Gastroesophageal sphincter (tissue), 4 donors: ENCODE measurements at regions not wholly inside any gene's neighbourhood (a gene's known extent, or its start where the extent isn't known, plus 50 kb on each side); places are given as distances from the start of the nearest gene placed in this dataset.
"Not testable (repeated sequence)": the region's sequence is repeated elsewhere in the genome, so short reads cannot be mapped to it uniquely, and the experiment has no call there.

Source experiments
- ATAC-seq: fragments of 150-250 bp; one replicate; pipeline ENCODE4 v1.9.1; 2016; ENCODE audit warnings: mild to moderate bottlenecking, moderate library complexity
- H3K27ac ChIP-seq, 4 donors: fragments of 200-600 bp; sonication (generic) in 3 of 4; 1 replicate in 3 of 4; 2 replicates in 1 of 4; pipeline ENCODE4 v1.5.1; 2016 to 2019
- H3K27me3 ChIP-seq: fragments of 200-600 bp; sonication (generic); one replicate; pipeline ENCODE4 v1.5.1; 2019
- H3K36me3 ChIP-seq, 2 donors: fragments of 200-600 bp; sonication (generic); one replicate each; pipeline ENCODE4 v1.5.1; 2019; ENCODE audit warnings: control low read depth in 1 of 2
- H3K4me1 ChIP-seq, 3 donors: fragments of 200-600 bp; sonication (generic); 1 replicate in 2 of 3; 2 replicates in 1 of 3; pipeline ENCODE4 v1.5.1; 2016 to 2019; ENCODE audit warnings: control low read depth in 2 of 3
- H3K4me3 ChIP-seq, 2 donors: fragments of 200-600 bp; sonication (generic); one replicate each; pipeline ENCODE4 v1.5.1; 2019; ENCODE audit warnings: mild to moderate bottlenecking in 1 of 2, moderate library complexity in 1 of 2
- H3K9me3 ChIP-seq, 3 donors: fragments of 200-600 bp; sonication (generic); one replicate each; pipeline ENCODE4 v1.5.1; 2017 to 2019; ENCODE audit warnings: control low read depth in 2 of 3
- EP300 ChIP-seq: sonication (generic); formaldehyde crosslinking; IDR thresholded peaks from one replicate; pipeline ENCODE4 v1.6.1; 2017; ENCODE audit warnings: antibody characterized with exemption, mild to moderate bottlenecking
- POLR2A ChIP-seq, 2 donors: fragments of 450-650 bp; IDR thresholded peaks; one replicate each; pipeline ENCODE4 v1.6.1; 2017; ENCODE audit warnings: antibody characterized with exemption in 2 of 2, mild to moderate bottlenecking in 2 of 2, moderate library complexity in 1 of 2
- POLR2AphosphoS5 ChIP-seq: sonication (generic); formaldehyde crosslinking; IDR thresholded peaks from one replicate; pipeline ENCODE4 v1.6.1; 2017; ENCODE audit warnings: antibody characterized with exemption
- WGBS, 2 donors: methylation state at CpG; one replicate each; pipeline ENCODE4 v1.1.5; 2018; ENCODE audit warnings: low coverage in 1 of 2; 5-methylcytosine and 5-hydroxymethylcytosine counted together
- TF ChIP-seq, protein P1 (sequence below), 4 experiments: fragments of 200-600 bp in 2 of 4; fragments of 450-650 bp in 2 of 4; sonication (generic) in 1 of 4; IDR thresholded peaks; one replicate each; pipeline ENCODE4 v1.5.1; 2017 to 2019; ENCODE audit warnings: antibody characterized with exemption in 4 of 4, mild to moderate bottlenecking in 2 of 4, moderate library complexity in 2 of 4

DNA sequence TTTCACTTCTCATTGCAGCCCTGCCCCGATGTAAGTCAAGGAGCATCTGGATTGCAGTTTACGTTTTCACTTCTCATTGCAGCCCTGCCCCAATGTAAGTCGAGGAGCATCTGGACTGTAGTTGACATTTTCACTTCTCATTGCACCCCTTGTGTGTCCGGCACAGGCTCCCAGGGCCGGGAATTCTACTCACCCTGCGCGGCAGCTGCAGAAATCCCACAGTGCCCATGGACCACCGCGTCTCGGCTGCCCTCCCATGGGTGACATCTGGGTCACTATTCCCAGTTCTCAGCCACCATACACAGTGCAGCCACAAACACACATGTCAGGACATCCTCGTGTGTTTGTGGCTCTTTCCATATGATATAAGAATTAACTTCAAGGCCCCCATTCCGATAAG, 378.5 kb downstream of the ADGRD1 start:
- WGBS, 2 donors, result 68 to 80% methylated on average over 2 to 9 of the region's 12 CpGs
- TF ChIP-seq POLR2A (IDR thresholded peaks at IDR 0.05) (no peak), POLR2AphosphoS5 (no peak), EP300 (no peak)
- TF ChIP-seq, protein P1, sequence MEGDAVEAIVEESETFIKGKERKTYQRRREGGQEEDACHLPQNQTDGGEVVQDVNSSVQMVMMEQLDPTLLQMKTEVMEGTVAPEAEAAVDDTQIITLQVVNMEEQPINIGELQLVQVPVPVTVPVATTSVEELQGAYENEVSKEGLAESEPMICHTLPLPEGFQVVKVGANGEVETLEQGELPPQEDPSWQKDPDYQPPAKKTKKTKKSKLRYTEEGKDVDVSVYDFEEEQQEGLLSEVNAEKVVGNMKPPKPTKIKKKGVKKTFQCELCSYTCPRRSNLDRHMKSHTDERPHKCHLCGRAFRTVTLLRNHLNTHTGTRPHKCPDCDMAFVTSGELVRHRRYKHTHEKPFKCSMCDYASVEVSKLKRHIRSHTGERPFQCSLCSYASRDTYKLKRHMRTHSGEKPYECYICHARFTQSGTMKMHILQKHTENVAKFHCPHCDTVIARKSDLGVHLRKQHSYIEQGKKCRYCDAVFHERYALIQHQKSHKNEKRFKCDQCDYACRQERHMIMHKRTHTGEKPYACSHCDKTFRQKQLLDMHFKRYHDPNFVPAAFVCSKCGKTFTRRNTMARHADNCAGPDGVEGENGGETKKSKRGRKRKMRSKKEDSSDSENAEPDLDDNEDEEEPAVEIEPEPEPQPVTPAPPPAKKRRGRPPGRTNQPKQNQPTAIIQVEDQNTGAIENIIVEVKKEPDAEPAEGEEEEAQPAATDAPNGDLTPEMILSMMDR (IDR thresholded peaks at IDR 0.05), result no peak
- Histone ChIP-seq H3K36me3 (no peaks in the 10 kb centered on the region), H3K4me1 (no peaks in the 10 kb centered on the region), H3K9me3 (no peaks in the 10 kb centered on the region), H3K27ac (no peak overlapping the region), H3K27me3 (no peaks in the 10 kb centered on the region), H3K4me3 (no peak overlapping the region)
- no peak for ATAC-seq

DNA sequence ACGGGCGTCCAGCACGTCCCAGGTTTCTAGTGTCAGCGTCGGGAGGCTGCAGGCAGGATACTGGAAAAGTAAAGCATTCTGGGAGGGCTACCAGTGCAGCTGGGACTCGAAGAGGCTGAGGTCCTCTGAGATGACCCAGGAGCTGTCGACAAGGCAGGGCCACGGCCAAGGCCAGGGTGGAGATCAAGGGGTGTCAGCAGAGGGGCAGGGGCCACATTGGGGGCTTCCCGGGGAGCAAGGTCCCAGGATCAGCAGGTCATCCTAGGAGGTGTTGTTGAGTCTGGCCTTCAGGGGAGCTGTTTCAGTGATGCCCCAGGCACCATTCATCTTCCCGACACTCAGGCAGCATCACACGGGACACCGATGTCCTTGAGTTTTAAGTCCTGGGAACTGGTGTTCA, 377.8 kb upstream of the SFSWAP start:
- Histone ChIP-seq H3K9me3 (no peaks in the 10 kb centered on the region), H3K36me3 (no peaks in the 10 kb centered on the region), H3K4me3 (no peak overlapping the region), H3K27ac (no peak overlapping the region), H3K4me1 (no peaks in the 10 kb centered on the region), H3K27me3 (no peaks in the 10 kb centered on the region)
- no peak for TF ChIP-seq POLR2A (IDR thresholded peaks at IDR 0.05)
- no peak for TF ChIP-seq EP300
- TF ChIP-seq POLR2AphosphoS5, result no peak
- TF ChIP-seq, protein P1 (IDR thresholded peaks at IDR 0.05), result no peak
- no peak for ATAC-seq
- WGBS, 2 donors, result 71% methylated on average over 9 of the region's 12 CpGs; no CpG with 5 or more reads in 1 of the 2 donors

DNA sequence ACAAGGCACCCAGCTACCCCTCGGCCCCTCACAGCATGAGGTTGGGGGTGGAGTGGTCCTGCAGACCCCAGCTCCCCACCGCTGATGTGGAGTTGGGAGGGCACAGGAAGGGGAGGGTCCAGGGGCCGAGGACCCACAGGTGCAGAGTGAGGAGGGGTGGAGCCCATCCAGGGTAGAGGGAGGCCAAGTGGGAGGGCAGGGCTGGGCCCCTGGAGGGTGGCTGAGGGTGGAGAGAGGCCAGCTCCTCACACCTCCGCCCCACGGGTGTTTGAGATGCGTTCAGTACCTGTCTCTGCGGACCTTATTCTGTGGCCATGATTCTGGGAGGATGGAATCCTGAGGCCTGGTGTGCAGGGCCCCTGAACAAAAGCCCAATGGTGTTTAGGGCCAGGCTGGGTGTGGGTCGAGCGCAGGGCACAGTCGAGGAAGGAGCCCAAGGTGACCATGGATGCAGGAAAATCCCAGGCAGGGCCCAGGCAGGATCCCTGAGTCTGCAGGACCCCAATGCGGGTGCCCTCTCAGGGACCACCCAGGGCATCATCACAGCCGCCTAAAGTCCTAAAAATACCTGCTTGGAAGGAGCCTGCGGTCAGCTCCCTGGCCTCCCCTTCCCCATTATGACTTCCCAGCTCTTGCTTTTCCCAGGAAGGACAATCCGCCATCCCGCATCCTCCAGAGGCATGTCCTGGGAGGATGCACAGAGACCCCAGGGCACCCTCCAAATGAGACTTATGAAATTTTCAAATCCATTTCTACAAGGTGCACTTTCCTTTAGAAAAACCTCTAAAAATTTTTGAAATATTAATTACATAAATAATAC, 377.1 kb upstream of the SFSWAP start:
- TF ChIP-seq, protein P1 (IDR thresholded peaks at IDR 0.05), result no peak
- TF ChIP-seq EP300 (no peak), POLR2AphosphoS5 (no peak), POLR2A (IDR thresholded peaks at IDR 0.05) (no peak)
- Histone ChIP-seq H3K27me3 (no peaks in the 10 kb centered on the region), H3K36me3 (no peaks in the 10 kb centered on the region), H3K27ac (no peak overlapping the region), H3K9me3 (no peaks in the 10 kb centered on the region), H3K4me1 (no peaks in the 10 kb centered on the region), H3K4me3 (no peak overlapping the region)
- 87% methylated on average over 4 of the region's 15 CpGs; no CpG with 5 or more reads in 1 of the 2 donors for WGBS, 2 donors
- ATAC-seq, result no peak

DNA sequence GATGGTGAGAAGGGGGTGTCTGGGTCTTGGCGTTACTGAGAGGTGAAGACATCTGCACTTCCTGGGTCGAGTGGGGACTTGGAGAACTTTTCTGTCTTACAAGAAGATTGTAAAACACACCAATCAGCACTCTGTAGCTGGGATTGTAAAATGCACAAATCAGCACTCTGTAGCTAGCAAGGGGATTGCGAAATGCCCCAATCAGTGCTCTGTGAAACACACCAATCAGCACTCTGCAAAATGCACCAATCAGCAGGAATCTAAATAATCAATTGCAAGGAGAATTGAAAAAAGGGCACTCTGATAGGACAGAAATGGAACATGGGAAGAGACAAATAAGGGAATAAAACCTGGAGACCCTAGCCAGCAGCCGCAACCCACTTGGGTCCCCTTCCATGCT, 376.1 kb upstream of the SFSWAP start:
- WGBS, 2 donors, result 53 to 88% methylated on average over 1 to 4 of the region's 4 CpGs
- no peaks in the 10 kb centered on the region for H3K4me1 ChIP-seq

DNA sequence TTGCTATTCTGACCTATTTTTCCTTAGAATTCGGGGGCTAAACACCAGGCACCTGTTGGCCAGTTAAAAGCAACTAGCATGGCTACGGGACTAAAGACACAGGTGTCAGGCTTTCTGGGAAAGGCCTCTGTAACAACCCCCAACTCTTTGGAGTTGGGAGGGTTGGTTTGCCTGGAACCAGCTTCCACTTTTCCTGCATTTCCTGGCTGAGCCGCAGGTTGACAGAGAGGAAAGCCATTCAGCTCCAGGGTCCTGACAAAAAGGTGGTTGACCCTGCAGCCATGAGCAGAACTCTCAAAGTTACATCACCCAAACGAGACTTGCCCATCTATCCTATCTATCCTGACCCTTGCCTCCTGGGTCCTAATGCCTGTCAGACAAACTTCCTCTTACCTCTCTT, 375.4 kb upstream of the SFSWAP start:
- Histone ChIP-seq H3K27me3 (no peaks in the 10 kb centered on the region), H3K27ac (no peak overlapping the region), H3K36me3 (no peaks in the 10 kb centered on the region), H3K4me1 (no peaks in the 10 kb centered on the region), H3K4me3 (no peak overlapping the region), H3K9me3 (no peaks in the 10 kb centered on the region)
- ATAC-seq, result no peak
- no peak for TF ChIP-seq POLR2AphosphoS5
- TF ChIP-seq, protein P1 (IDR thresholded peaks at IDR 0.05), result no peak
- WGBS, 2 donors, result 10 to 40% methylated on average over 2 of the region's 4 CpGs

More for the DNA sequence above, 376.1 kb upstream of the SFSWAP start:
- no peaks in the 10 kb centered on the region for H3K9me3 ChIP-seq
- H3K4me3 ChIP-seq, result no peak overlapping the region
- H3K27me3 ChIP-seq, result no peaks in the 10 kb centered on the region
- no peak for TF ChIP-seq EP300
- ATAC-seq, result no peak
- H3K36me3 ChIP-seq, result no peaks in the 10 kb centered on the region
- H3K27ac ChIP-seq, result no peak overlapping the region

DNA sequence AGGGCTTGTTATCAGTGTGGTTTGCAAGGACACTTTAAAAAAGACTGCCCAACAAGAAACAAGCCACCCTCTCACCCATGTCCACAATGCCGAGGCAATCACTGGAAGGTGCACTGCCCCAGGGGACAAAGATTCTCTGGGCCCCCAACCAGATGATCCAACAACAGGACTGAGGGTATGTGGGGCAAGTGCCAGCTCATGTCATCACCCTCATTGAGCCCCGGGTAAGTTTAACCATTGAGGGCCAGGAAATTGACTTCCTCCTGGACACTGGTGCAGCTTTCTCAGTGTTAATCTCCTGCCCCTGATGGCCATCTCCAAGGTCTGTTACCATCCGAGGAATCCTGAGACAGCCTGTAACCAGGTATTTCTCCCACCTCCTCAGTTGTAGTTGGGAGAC, 373.0 kb upstream of the SFSWAP start:
- H3K27me3 ChIP-seq, H3K9me3 ChIP-seq, H3K36me3 ChIP-seq, H3K4me1 ChIP-seq, H3K4me3 ChIP-seq, ATAC-seq, H3K27ac ChIP-seq: not testable (repeated sequence)
- 92% methylated on average over 2 of the region's 3 CpGs; no CpG with 5 or more reads in 1 of the 2 donors for WGBS, 2 donors
